Activated effector memory CD4-positive, alpha-beta T cell treated with anti-CD3 and anti-CD28 coated beads, Interleukin-2, amount 50 U/mL, for 16 hours (primary cell): ENCODE measurements at regions not wholly inside any gene's neighbourhood (a gene's known extent, or its start where the extent isn't known, plus 50 kb on each side); places are given as distances from the start of the nearest gene placed in this dataset.
"Not testable (repeated sequence)": the region's sequence is repeated elsewhere in the genome, so short reads cannot be mapped to it uniquely, and the experiment has no call there.

Experiments used
- DNase-seq: peaks from one replicate; pipeline ENCODE4 v3.0.0-alpha.2; 2020

DNA sequence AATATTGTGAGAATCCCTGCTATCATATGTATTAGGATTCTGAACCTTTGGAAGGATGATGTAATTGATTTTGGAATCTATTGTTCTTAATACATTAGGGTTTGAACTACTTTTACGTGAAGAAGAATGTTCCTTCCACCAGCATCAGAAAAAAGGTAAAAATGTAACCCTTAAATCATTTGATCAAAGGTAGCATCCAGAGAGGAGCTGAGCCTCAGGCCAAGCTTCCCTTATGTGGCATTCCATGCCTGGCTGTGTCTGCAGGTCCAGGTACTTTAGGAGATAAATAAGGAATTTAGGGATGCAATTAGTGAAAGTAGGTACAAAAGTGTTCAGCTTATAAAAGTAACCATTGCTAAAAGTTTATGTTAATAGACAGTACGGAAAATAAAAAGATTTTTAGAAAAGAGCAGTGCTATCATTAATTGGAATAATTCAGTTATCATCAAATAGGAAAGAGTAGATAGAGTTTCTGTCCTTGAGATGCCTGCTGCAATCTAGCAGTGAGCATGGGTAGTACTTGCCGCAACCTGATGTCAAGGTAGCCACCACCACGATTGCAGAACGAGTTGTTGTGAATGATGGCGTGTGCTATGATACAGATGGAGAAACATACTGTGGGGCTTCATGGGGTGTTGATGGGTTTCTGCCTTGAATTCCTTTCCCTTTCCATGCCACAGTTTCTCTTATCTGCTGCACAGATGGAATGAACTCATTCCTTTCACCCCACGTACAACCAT lies 228.8 kb downstream of the GATA3 start:
- no peak for DNase-seq

DNA sequence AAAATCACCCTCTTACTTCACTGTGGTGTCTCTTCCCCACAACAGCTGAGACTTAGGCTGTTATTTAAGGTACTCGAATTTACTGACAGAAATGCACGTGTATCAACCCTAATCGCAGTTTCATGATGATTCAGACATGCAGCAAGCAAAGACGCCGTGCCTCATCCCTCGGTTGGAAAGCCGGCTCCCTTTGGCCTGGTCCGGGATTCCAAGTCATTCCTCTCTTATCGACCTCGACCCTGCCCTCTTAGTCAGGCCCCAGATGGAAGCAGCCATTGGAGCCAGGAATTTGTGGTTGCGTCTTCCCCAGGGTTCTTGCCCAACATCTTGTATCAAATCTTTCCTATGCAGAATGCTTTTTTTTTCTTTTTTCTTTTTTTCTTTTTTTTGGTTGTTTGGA lies 229.5 kb downstream of the GATA3 start:
- no peak for DNase-seq

DNA sequence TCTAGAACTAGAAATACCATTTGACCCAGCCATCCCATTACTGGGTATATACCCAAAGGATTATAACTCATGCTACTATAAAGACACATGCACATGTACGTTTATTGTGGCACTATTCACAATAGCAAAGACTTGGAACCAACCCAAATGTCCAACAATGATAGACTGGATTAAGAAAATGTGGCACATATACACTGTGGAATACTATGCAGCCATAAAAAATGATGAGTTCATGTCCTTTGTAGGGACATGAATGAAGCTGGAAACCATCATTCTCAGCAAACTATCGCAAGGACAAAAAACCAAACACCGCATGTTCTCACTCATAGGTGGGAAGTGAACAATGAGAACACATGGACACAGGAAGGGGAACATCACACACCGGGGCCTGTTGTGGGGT lies 231.5 kb downstream of the GATA3 start:
- not testable (repeated sequence) for DNase-seq

DNA sequence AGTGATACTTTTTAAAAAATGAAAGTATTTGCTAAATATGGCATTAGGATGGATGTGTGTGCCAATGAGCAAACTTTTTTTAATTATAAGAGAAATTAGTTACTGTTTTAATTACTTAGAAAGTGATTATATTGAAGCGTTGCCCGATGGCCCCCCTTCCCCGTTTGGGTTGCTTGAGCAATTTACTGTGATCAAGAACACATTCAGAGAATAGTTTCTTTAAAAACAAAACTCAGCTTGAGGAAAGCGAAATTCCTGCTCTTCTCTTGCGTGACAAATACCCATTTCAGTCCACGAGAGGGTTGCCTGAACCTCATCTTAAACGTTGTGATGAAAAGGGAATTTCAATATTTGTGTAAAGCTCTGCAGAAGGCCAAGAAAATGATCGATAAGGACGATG lies 234.1 kb downstream of the GATA3 start:
- no peak for DNase-seq

DNA sequence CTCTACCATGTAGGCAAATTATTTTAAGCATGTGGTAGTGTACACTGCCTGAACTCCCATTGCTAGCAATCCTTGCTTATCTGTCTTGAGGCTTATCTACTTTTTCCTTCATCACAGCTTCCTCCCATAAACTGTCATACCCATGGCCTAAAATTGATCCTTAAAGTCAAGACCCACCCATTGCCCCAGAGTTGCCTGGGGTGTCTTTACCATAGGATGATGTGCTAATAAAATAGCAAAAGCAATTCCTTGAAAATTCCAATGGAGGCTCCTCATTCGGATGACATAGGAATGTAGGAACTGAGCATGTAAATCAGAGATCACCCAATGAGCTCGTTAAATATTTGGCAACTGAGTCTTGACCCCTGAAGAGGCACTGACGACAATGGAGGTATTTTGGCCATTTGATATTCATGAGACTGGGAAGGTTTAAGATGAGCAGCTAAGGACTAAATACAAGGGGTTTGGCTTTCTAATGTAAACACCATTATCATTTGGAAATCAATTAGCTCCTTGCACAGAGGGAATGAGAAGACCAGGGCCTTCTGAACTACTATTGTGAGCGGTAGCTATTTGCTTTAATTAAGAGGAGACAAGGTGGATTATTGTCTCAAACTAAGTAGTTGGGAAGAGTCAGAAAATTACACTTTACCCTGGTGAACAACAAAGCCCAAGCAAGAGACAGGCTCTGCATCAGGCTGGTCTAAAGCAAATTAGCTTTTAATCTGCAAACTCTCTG lies 234.9 kb downstream of the GATA3 start:
- no peak for DNase-seq

DNA sequence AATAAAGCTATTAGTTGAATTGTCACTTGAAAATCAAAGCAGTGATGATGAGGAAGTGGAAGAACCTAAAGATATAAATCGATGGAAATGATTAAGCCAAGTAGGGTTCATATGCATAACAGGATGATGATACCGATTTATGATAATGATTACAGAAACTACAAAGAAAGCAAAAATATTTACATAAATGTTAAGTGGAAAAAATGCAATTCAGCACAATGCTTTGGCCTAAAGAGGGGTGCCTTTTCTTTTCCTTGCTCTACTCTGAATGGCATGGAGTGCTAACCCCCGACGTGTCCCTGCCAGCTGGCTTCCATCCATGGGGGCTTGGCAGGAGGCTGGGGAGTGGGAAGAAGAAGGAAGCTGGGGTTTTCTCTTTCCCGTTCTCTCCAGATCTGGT lies 240.3 kb downstream of the GATA3 start:
- no peak for DNase-seq

DNA sequence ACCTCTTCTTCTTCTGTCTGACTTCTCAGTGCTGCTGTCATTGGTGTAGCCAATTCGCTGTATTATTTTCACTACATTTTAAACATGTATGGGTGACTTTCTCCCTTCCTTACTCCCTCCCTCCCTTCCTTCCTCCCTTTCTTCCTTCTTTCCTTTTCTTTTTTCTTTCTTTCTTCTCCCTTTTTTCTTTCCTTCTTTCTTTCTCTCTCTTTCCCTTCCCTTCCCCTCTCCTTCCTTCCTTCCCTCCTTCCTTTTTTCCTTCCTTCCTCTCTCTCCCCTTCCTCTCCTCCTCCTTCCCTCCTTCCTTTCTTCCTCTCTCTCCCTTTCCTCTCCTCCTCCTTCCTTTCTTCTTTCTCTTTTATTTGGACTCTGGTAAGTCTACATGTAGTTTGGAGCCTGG lies 240.8 kb downstream of the GATA3 start:
- no peak for DNase-seq

DNA sequence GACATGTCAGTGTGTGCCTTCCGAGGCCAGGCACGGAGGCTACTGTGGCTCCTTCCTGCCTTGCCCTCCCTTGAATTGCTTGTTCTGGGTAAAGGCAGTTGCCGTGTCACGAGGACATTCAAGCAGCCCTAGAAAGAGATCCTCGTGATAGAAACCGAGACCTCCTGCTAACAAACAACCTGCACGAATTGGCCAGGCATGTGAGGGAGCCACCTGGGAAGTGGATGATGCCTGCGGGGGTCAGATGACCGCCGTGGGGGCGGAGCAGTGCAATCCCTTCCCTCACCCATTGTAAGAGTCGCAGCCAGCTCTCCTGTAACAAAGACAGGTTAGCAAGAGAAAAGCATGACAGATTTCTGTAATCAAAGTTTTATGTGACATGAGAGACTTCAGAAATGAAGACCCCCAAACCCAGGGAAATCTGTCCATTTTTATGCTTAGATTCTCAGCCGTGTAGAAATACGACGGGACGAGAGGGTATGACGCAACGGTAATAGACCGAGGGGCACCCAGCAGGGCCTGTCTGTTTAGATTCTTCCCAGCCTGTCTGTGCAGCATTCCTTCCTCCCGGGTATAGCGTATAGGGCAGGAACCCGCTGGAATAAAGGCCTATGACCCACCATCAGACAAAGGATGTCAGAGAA lies 241.7 kb downstream of the GATA3 start:
- DNase-seq, result no peak

DNA sequence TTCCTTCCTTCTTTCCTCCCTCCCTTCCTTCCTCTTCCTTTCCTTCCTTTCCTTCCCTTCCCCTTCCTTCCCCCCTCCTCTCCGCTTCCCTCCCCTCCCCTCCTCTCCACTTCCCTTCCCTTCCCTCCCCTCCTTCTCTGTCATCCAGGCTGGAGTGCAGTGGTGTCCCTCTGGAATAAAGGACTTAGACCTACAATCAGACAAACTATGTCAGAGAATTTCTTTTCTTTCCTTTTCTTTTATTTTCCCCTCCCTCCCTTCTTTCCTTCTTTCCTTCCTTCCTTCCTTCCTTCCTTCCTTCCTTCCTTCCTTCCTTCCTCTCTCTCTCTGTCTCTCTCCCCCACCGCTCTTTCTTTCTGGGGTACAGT lies 242.2 kb downstream of the GATA3 start:
- no peak for DNase-seq

DNA sequence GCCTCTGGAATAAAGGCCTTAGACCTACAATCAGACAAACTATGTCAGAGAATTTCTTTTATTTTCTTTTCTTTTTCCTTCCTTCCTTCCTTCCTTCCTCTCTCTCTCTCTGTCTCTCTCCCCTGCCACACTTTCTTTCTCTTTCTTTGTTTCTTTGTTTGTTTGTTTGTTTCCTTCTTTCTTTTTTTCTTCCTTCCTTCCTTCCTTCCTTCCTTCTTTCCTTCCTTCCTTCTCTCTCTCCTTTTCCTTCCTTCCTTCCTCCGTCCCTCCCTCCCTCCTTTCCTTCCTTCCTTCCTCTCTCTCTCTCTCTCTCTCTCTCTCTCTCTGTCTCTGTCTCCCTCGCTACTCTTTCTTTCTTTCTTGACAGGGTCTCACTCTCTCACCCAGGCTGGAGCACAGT lies 242.6 kb downstream of the GATA3 start:
- no peak for DNase-seq

DNA sequence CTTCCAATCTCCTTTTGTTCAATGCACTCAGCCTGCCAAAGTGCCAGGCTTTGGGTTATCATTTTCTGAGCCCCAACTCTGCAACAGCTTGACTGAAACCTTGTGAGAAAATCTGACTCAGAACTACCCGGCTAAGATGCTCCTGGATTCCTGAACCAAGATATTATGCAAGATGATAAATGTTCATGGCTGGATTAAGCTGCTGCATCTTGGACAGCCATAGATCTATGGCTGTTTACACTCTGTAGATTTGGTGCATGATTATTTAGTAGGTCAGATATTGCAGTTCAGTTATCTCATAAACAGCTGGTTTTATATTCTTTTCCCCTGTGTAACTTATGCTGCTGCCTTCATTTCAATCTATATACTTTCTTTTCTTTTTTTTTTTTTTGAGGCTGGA lies 243.5 kb downstream of the GATA3 start:
- DNase-seq, result no peak

DNA sequence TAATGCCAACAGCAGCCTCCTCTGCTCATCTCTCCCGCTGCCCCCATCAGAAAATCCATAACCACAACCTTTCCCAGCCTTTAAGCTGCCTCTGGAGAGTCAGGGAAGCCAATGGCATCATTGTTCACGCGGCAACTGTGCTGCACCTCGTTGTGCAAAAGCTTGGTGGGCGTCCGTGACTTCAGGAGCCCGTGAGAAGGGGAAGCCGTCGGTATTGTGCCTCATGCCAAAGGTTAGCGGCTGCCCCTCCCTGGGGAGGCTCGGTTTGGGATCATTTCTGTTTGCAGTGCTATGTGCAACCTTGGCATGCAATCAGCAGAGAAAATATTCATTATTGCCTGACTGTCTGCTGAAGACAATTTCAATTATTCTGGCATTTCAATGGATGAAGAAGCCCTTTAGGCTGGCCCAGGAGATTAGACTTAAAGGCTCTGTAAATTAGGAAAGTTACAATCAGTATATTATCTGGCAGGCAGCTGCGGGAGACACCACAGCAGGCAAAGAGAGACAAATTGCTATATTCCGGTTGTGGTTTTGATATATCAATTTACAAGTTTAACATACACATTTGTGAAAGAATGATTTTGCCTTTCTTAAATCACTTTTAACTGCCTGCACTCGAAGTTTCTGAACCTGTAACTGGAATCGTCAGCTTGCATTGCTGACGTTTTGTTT lies 244.5 kb downstream of the GATA3 start:
- DNase-seq, result no peak

DNA sequence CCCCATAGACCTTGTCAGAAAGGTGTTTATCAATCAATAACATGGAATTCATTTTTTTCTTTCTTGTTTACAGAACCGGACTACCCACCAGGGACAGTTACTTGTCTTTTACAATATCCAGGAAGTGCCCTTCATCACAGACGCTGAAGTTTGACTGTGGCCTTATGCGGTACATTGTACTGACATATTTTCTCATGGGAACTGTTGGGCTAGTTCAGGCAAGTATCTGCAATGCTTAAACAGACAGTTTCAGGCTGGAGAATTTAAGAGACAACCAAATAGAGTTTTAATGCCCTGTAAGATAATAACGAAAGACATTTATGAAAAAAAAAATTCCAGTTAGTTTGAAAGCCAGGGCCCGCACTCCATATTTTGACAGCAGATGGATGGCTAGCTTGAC lies 246.4 kb downstream of the GATA3 start:
- no peak for DNase-seq

DNA sequence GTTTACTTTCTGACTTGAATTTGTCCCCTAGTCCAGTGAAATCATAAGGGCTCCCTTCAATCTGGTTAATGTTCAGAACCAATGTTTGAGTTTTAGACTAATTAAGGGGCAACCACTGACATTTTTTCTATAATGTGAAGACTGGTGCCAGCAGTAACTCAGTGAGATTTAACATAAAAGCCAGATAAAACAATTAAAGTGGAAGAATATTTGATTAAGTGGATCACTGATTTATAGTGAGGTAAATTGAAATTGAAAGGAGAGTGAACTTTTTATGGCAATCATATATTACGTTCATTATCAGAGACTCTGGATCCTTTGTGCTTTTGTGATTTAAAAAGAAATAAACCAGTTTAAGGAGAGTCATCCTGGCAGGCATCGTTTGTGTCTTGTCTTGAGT lies 246.8 kb downstream of the GATA3 start:
- DNase-seq, result no peak

DNA sequence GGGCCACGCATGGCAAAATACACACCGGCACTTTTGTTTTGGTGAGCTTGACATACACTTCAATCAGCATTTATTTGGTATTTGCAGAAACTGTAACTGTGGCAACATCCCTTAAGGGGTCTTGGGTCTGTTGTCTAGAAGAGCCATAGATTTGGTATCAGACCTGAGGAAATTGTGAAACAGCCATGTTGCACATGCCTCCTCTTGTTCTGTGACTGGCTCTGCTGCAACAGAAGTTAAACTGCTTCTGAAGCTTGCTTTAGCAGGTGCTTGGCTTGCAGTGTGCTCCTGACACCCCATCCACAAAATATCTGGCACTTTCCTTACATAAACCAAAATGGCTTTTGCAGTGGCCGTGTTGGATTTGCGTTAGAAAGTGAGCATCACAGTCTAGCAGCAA lies 247.3 kb downstream of the GATA3 start:
- no peak for DNase-seq

DNA sequence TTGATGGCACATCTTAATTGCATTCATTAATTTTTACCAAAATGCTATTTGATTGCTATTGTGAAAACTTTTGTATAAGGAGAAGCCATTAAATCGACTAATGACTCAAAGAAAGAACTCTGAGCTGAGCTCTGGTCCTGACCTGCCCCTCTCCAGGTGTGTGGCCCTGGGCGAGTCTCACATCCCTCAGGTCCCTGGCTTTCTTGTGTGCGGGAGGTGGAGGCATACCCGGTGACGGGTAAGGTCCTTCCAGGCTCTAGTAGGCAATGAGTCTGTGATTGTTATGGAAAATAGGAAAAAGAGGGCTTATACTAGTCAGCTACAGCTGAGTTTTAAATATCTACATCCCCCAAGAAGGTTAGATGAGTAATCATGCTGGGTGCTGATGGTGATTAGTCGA lies 248.1 kb downstream of the GATA3 start:
- DNase-seq, result no peak

DNA sequence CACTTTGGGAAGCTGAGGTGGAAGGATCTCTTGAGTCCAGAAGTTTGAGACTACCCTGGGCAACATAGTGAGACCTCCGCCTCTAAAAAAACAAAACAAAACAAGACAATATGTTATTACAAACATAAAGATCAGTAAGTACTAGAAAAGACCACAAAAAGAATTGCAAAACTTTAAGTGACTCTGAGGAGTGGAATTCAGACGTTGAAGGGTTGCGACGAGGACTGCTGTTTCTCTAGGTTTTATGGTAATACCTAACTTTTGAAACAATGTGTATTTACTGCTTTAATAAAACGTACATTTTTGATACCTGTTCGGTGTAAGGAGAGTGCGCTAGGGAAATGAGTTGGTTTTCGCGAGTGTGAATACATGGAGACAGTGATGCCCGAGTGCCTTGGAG lies 250.4 kb downstream of the GATA3 start:
- no peak for DNase-seq

DNA sequence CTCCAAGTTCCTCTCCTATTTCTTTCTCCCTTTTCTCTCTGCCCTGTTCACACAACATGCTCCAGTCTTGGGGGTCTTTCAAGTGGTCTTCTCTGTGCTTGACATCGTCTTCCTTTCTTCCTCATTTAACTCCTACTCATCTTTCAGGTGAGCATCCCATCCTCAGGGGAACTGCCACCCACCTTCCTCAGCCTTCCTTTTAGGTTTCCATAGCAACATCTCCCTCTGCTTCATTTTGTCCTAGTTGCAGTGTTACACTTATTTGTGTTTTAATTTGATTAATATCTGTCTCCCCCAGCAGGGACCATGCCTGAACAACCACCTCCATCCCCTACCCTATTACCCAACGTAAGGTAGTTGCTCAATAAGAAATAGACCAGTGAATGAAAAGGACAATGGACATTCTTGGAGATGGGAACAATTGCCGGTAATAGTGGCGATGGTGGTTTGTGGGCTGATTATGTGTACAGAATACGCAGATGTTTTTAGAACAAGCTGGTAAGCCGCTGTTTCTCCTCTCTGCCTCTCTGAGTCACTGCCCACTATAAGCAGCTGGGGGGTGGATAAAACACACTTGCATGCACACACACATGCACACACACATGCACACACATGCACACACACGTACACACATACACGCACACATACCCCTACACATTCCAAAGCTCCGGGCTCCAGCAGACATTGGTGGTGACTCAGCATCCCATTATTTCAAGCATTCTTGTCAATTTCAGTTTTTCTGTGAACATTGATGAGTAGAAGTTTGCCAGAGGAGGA lies 251.6 kb downstream of the GATA3 start:
- DNase-seq, result no peak

DNA sequence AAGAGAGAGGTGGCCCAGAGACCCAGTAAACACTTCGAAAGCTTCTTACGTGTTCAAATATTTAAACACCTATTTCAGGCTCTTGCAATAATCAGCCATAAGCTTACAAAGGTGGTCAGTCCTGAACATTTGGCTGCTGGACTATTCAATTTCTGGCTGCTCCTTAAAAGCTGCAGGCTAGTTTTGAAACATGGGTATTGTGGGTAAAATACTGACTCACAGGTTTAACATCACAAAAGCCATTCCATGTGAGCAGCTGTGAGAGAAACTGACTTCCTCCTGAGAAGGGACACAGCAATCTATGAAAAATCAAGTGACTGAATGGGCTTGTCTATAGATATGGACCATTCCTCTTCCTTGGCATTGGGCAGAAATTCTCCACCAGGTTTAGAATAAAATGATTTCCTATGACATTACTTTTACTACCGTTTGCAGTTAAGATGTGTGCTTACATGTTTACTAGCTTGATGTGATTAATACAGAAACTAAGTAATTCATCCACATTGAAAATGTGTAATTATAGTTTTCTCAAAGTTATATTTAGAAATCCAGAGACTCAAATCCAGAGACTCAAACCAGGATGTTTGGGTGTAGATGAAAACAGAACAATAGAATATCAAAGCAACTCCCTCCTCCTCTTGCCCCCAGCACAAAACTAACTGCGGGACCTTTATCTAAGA lies 252.3 kb downstream of the GATA3 start:
- no peak for DNase-seq

DNA sequence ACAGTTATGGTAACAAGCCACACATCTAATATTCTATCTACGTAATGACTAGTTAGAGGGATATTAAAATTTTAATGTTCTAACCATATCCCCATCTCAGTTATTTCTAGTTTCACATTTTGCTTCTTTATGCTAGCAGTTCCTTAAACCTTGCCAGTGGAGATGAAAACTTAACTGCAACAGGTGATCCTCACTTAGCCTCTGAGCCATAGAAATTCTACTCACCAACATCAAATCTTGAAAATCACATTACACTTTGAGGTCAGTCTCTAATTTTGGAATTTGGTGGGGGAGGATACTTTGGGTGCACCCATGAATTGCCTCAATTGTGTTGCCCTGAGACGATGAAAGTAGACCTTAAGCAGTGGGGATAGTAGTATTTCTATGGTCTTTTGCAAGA lies 256.4 kb downstream of the GATA3 start:
- no peak for DNase-seq

DNA sequence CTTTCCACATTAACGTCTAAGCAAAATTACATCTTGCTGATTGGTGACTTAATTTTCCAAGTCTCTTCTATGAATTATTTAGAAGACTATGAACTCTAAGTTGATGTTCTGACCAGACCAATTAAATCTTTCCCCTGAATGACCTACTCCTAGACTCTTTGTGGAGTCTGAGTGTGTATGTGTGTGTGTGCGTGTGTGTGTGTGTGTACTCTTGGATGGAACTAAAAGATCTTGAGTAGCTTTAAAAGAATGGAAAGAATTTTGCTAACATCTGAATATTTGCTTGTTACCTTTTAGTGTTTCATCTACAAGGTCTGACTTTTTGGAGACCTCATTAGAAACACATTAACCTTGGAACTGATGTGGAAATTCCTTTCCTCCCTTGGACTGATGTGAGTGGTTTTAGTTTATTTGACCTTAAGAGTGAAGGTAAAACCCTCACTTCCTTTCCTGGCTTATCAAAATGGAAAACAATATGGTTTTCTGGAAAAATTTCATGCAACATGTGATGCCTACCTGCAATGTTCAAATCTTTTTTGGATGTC lies 257.1 kb downstream of the GATA3 start:
- DNase-seq, result no peak

DNA sequence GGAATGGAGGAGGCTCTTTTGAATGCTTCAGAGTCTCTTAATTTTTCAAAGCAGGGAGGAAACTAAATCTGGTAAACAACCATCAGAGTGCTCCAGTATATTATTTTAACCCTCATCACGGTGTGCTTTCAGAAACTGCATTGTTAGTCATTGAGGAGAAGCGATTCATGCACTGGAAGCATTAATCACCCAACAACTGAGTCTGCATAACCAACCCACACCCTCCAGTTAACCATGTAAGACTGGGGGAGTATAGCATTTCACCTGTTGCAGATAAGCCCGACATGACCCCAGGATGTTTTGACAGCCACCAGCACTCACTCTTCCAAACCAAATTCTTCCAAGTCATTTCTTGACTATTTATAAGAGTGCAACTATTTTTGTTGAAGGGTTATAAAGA lies 257.6 kb downstream of the GATA3 start:
- no peak for DNase-seq
